ENCODE measurements at regions not wholly inside any gene's neighbourhood (a gene's known extent, or its start where the extent isn't known, plus 50 kb on each side); places are given as distances from the start of the nearest gene placed in this dataset.
"Not testable (repeated sequence)": the region's sequence is repeated elsewhere in the genome, so short reads cannot be mapped to it uniquely, and the experiment has no call there.

DNA sequence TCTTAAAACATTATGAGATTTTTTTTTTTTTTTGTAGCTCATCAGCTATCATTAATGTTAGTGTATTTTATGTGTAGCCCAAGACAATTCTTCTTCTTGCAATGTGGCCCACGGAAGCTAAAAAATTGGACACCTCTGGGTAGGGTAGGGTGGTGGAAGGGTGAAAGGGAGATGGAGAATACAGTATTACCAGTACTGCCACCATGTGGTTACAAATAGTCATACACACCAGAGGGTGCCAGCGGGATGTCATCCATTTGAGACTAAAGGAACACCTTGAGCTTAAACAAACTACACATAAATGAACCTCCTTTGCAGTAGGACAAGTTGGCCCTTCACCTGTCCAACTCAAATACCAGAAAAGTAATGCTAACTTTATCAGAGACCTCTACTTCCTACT lies 601.9 kb downstream of the HTR1B start:
- TF ChIP-seq POLR2AphosphoS5 (IDR thresholded peaks at IDR 0.05; ENCODE audit: low read depth, low read length) (no peak), POLR2A (IDR thresholded peaks at IDR 0.05; ENCODE audit: low read depth, low read length) (no peak), TAF1 (IDR thresholded peaks at IDR 0.05; ENCODE audit: borderline replicate concordance, low read depth, low read length) (no peak)
- FAIRE-seq (no peak), DNase-seq (ENCODE audit: insufficient read length) (no peak)

- no peak for DNase-seq (ENCODE audit: insufficient read length)
- FAIRE-seq = no peak
- no peak for TF ChIP-seq POLR2A (IDR thresholded peaks at IDR 0.05; ENCODE audit: low read depth, low read length)
- TF ChIP-seq TAF1 (IDR thresholded peaks at IDR 0.05; ENCODE audit: borderline replicate concordance, low read depth, low read length) = no peak
- TF ChIP-seq POLR2AphosphoS5 (IDR thresholded peaks at IDR 0.05; ENCODE audit: low read depth, low read length) = no peak
Measured at GRCh38 chr6:76856065-76856464, 607.2 kb downstream of the HTR1B start.

GRCh38 chr6:76852776-76853175 lies 610.5 kb downstream of the HTR1B start:
- FAIRE-seq (no peak), DNase-seq (ENCODE audit: insufficient read length) (no peak)
- TF ChIP-seq POLR2AphosphoS5 (IDR thresholded peaks at IDR 0.05; ENCODE audit: low read depth, low read length) = no peak
- no peak for TF ChIP-seq POLR2A (IDR thresholded peaks at IDR 0.05; ENCODE audit: low read depth, low read length)
- TF ChIP-seq TAF1 (IDR thresholded peaks at IDR 0.05; ENCODE audit: borderline replicate concordance, low read depth, low read length) = no peak

GRCh38 chr6:76849274-76849970 lies 613.9 kb downstream of the HTR1B start:
- not testable (repeated sequence) for DNase-seq (ENCODE audit: insufficient read length); FAIRE-seq

DNA sequence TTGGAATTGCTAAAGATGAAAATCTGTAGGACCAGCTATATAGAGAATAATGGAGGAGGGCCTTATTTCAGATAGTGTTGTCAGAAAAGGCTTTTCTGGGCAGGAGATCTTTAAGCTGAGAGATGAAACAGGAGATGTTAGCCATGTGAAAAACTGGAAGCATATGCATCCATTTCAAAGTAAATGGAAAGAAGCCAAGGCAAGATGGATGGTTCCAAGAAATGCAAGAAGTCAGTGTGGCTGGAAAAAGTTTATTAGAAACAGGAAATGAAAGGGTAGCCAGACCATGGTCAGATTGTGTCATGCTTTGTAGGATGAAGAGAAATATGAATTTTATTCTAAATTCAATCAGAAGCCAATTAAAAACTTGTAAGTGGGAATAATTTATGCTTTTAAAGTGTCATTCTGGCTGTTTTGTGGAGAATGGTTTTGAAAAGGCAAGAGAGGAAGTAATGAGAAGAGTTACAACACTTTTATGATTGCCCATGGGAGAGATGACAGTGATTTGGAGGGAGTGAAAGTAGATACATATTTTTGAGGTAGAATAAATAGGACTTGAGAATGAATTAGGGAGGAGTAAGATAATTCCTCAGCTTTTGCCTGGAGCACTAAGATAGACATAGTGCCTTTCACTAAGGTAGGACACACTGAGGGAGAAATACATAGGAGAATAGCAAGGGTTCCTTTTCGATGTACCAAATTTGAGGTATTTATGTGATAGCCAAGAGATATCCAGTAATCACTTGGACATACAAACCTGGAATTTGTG lies 620.1 kb downstream of the HTR1B start:
- TF ChIP-seq TAF1 (IDR thresholded peaks at IDR 0.05; ENCODE audit: borderline replicate concordance, low read depth, low read length) (no peak), POLR2A (IDR thresholded peaks at IDR 0.05; ENCODE audit: low read depth, low read length) (no peak), POLR2AphosphoS5 (IDR thresholded peaks at IDR 0.05; ENCODE audit: low read depth, low read length) (no peak)
- FAIRE-seq = no peak
- no peak for DNase-seq (ENCODE audit: insufficient read length)

- no peak for FAIRE-seq
- DNase-seq (ENCODE audit: insufficient read length) = no peak
- TF ChIP-seq POLR2A (IDR thresholded peaks at IDR 0.05; ENCODE audit: low read depth, low read length) (no peak), POLR2AphosphoS5 (IDR thresholded peaks at IDR 0.05; ENCODE audit: low read depth, low read length) (no peak), TAF1 (IDR thresholded peaks at IDR 0.05; ENCODE audit: borderline replicate concordance, low read depth, low read length) (no peak)
Measured at GRCh38 chr6:76840865-76841264, 622.4 kb downstream of the HTR1B start.

DNA sequence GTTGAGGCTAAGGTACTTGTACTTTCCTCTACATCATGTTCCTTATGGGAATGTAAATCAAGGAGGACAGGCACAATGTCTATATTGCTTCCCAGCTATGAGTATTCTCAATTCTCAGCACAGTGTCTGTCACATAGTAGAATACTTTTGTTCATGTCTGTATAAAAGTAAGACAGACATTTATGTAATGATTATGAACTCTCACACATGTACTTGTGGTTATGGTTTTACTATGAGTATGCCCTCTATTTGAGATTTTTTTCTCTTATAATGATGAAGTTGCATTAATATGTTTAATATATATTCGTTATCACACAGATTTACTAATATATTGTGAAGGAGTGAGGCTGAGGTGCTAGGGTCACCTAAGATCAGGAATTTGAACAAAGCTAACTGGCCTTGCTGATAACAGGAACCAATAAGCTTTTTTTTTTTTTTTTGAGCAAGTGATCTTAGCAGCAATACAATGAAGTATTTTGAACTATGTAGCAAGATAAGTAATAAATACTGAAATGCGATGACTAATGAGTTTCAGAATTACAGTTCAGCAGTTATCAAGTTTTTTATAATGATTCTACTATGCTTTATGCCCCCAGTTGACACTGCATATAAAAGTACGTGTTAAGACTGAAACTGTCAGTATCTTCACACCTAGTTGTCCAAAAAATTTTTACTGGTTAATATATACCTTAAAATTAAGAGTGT lies 623.1 kb downstream of the HTR1B start:
- FAIRE-seq = no peak
- TF ChIP-seq POLR2AphosphoS5 (IDR thresholded peaks at IDR 0.05; ENCODE audit: low read depth, low read length) (no peak), TAF1 (IDR thresholded peaks at IDR 0.05; ENCODE audit: borderline replicate concordance, low read depth, low read length) (no peak), POLR2A (IDR thresholded peaks at IDR 0.05; ENCODE audit: low read depth, low read length) (no peak)
- no peak for DNase-seq (ENCODE audit: insufficient read length)

GRCh38 chr6:76839505-76839904 lies 623.8 kb downstream of the HTR1B start:
- TF ChIP-seq TAF1 (IDR thresholded peaks at IDR 0.05; ENCODE audit: borderline replicate concordance, low read depth, low read length) (no peak), POLR2AphosphoS5 (IDR thresholded peaks at IDR 0.05; ENCODE audit: low read depth, low read length) (no peak), POLR2A (IDR thresholded peaks at IDR 0.05; ENCODE audit: low read depth, low read length) (no peak)
- FAIRE-seq = no peak
- no peak for DNase-seq (ENCODE audit: insufficient read length)

DNA sequence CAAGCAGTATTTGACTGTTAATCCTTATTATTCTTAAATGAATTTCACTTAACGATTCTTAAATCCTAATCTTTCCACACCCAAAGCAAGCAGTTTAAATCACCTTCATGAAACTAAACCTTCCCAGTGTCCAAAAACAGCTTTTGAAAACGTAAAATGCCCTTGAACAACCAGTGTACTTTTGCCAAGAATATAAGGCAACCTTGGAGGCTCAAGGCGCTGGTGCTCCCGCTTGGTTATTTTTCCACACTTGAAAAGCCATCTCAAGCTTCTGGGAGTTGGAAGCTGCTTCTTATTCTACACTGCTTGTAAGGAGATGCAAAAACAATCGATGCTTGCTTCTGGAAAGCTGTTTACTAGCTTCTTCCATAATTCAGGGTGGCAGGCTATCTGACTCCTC lies 625.7 kb downstream of the HTR1B start:
- no peak for FAIRE-seq
- TF ChIP-seq POLR2A (IDR thresholded peaks at IDR 0.05; ENCODE audit: low read depth, low read length) = no peak
- no peak for TF ChIP-seq TAF1 (IDR thresholded peaks at IDR 0.05; ENCODE audit: borderline replicate concordance, low read depth, low read length)
- TF ChIP-seq POLR2AphosphoS5 (IDR thresholded peaks at IDR 0.05; ENCODE audit: low read depth, low read length) = no peak
- DNase-seq (ENCODE audit: insufficient read length) = no peak

GRCh38 chr6:76835695-76836094 lies 627.6 kb downstream of the HTR1B start:
- TF ChIP-seq POLR2A (IDR thresholded peaks at IDR 0.05; ENCODE audit: low read depth, low read length) = no peak
- FAIRE-seq (no peak), DNase-seq (ENCODE audit: insufficient read length) (no peak)

GRCh38 chr6:76835293-76835692 lies 628.0 kb downstream of the HTR1B start:
- no peak for FAIRE-seq
- TF ChIP-seq POLR2A (IDR thresholded peaks at IDR 0.05; ENCODE audit: low read depth, low read length) (no peak), TAF1 (IDR thresholded peaks at IDR 0.05; ENCODE audit: borderline replicate concordance, low read depth, low read length) (no peak), POLR2AphosphoS5 (IDR thresholded peaks at IDR 0.05; ENCODE audit: low read depth, low read length) (no peak)
- DNase-seq (ENCODE audit: insufficient read length) = no peak

DNA sequence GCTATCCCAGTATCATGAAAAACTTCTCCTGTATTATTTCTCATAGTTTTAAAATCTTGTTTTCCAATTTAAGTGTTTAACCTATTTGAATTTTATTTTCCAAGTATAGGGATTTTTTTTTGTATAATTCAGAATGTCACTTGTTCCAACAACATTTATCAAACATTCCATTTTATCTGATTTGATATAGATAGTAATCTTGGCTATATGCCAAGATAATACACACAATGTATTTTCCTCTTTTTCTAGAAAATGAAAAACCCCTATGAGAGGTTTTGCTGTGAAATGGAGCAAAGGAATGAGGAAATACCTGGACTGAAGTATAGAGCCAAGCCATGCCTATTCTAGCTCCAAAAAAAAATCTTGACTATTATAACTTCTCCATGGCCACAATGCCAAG lies 628.9 kb downstream of the HTR1B start:
- DNase-seq (ENCODE audit: insufficient read length) = no peak
- FAIRE-seq = no peak
- TF ChIP-seq POLR2AphosphoS5 (IDR thresholded peaks at IDR 0.05; ENCODE audit: low read depth, low read length) (no peak), POLR2A (IDR thresholded peaks at IDR 0.05; ENCODE audit: low read depth, low read length) (no peak), TAF1 (IDR thresholded peaks at IDR 0.05; ENCODE audit: borderline replicate concordance, low read depth, low read length) (no peak)
